ENCODE measurements at regions not wholly inside any gene's neighbourhood (a gene's known extent, or its start where the extent isn't known, plus 50 kb on each side); places are given as distances from the start of the nearest gene placed in this dataset.

- Histone ChIP-seq H3K9me3 (ENCODE audit: low read depth) (no peaks in the 10 kb centered on the region), H3K36me3 (no peaks in the 10 kb centered on the region), H3K27me3 (no peaks in the 10 kb centered on the region), H3K27ac (no peak overlapping the region), H3K4me3 (no peak overlapping the region), H3K4me1 (ENCODE audit: low read depth) (peaks cover 17% of the 10 kb centered on the region)
- no peak for DNase-seq (ENCODE audit: low read depth in 1 of 2, low spot score in 1 of 2)
- no peak for TF ChIP-seq CTCF (IDR thresholded peaks at IDR 0.05; ENCODE audit: low read depth, low read length)
Observed at GRCh38 chr2:236747925-236748324, 178.3 kb downstream of the ACKR3 start.

GRCh38 chr2:236748385-236748784 lies 178.8 kb downstream of the ACKR3 start:
- H3K4me3 ChIP-seq: no peak overlapping the region
- H3K27me3 ChIP-seq: no peaks in the 10 kb centered on the region
- peak in 1 of 2 donors; percentile 23 for DNase-seq (ENCODE audit: low read depth in 1 of 2, low spot score in 1 of 2)
- H3K9me3 ChIP-seq (ENCODE audit: low read depth): no peaks in the 10 kb centered on the region
- peaks cover 17% of the 10 kb centered on the region for H3K4me1 ChIP-seq (ENCODE audit: low read depth)
- no peaks in the 10 kb centered on the region for H3K36me3 ChIP-seq
- no peak for TF ChIP-seq CTCF (IDR thresholded peaks at IDR 0.05; ENCODE audit: low read depth, low read length)
- no peak overlapping the region for H3K27ac ChIP-seq

- no peak overlapping the region for H3K4me3 ChIP-seq
- no peaks in the 10 kb centered on the region for H3K36me3 ChIP-seq
- TF ChIP-seq CTCF (IDR thresholded peaks at IDR 0.05; ENCODE audit: low read depth, low read length): no peak
- no peaks in the 10 kb centered on the region for H3K27me3 ChIP-seq
- H3K9me3 ChIP-seq (ENCODE audit: low read depth): no peaks in the 10 kb centered on the region
- peaks cover 17% of the 10 kb centered on the region for H3K4me1 ChIP-seq (ENCODE audit: low read depth)
- DNase-seq (ENCODE audit: low read depth in 1 of 2, low spot score in 1 of 2): peak in 1 of 2 donors; percentile 24
- H3K27ac ChIP-seq: no peak overlapping the region
Observed at GRCh38 chr2:236748801-236749200, 179.2 kb downstream of the ACKR3 start.

GRCh38 chr2:236749346-236749745 lies 179.7 kb downstream of the ACKR3 start:
- no peak overlapping the region for H3K27ac ChIP-seq
- TF ChIP-seq CTCF (IDR thresholded peaks at IDR 0.05; ENCODE audit: low read depth, low read length): no peak

GRCh38 chr2:236752096-236752495 lies 182.5 kb downstream of the ACKR3 start:
- DNase-seq (ENCODE audit: low read depth in 1 of 2, low spot score in 1 of 2): no peak
- Histone ChIP-seq H3K27me3 (no peaks in the 10 kb centered on the region), H3K4me3 (no peak overlapping the region), H3K9me3 (ENCODE audit: low read depth) (no peaks in the 10 kb centered on the region), H3K36me3 (no peaks in the 10 kb centered on the region), H3K4me1 (ENCODE audit: low read depth) (peaks cover 11% of the 10 kb centered on the region), H3K27ac (no peak overlapping the region)
- TF ChIP-seq CTCF (IDR thresholded peaks at IDR 0.05; ENCODE audit: low read depth, low read length): no peak

More at GRCh38 chr2:236749346-236749745, 179.7 kb downstream of the ACKR3 start:
- Histone ChIP-seq H3K4me3 (no peak overlapping the region), H3K27me3 (no peaks in the 10 kb centered on the region), H3K36me3 (no peaks in the 10 kb centered on the region), H3K9me3 (ENCODE audit: low read depth) (no peaks in the 10 kb centered on the region), H3K4me1 (ENCODE audit: low read depth) (peaks cover 17% of the 10 kb centered on the region)
- DNase-seq (ENCODE audit: low read depth in 1 of 2, low spot score in 1 of 2): peak in 1 of 2 donors; percentile 61
